ENCODE measurements at regions not wholly inside any gene's neighbourhood (a gene's known extent, or its start where the extent isn't known, plus 50 kb on each side); places are given as distances from the start of the nearest gene placed in this dataset.

GRCh38 chr7:115707258-115708012, 323.1 kb downstream of the TFEC start:
- DNase-seq (ENCODE audit: low spot score), result no peak

- DNase-seq (ENCODE audit: low spot score), result no peak
These were observed 325.7 kb downstream of the TFEC start for GRCh38 chr7:115704884-115705283.

- DNase-seq (ENCODE audit: low spot score), result no peak
These were observed 329.4 kb downstream of the TFEC start for GRCh38 chr7:115701141-115701540.

- no peak for DNase-seq (ENCODE audit: low spot score)
These were observed 336.1 kb downstream of the TFEC start for GRCh38 chr7:115694424-115694823.

- DNase-seq (ENCODE audit: low spot score), result no peak
These were observed 336.8 kb downstream of the TFEC start for GRCh38 chr7:115693779-115694178.

- DNase-seq (ENCODE audit: low spot score), result no peak
These were observed 340.6 kb downstream of the TFEC start for GRCh38 chr7:115689941-115690340.

GRCh38 chr7:115683093-115683492, 347.5 kb downstream of the TFEC start:
- DNase-seq (ENCODE audit: low spot score), result no peak

- DNase-seq (ENCODE audit: low spot score), result no peak
These were observed 348.1 kb downstream of the TFEC start for GRCh38 chr7:115682507-115682906.

GRCh38 chr7:115680921-115681320, 349.6 kb downstream of the TFEC start:
- no peak for DNase-seq (ENCODE audit: low spot score)

GRCh38 chr7:115679976-115680375, 350.6 kb downstream of the TFEC start:
- DNase-seq (ENCODE audit: low spot score), result peak; percentile 2

- no peak for DNase-seq (ENCODE audit: low spot score)
These were observed 351.1 kb downstream of the TFEC start for GRCh38 chr7:115679423-115679822.

- no peak for DNase-seq (ENCODE audit: low spot score)
These were observed 352.2 kb downstream of the TFEC start for GRCh38 chr7:115678086-115678982.

GRCh38 chr7:115676707-115677106, 353.9 kb downstream of the TFEC start:
- no peak for DNase-seq (ENCODE audit: low spot score)

- DNase-seq (ENCODE audit: low spot score), result no peak
These were observed 354.5 kb downstream of the TFEC start for GRCh38 chr7:115676080-115676479.

- no peak for DNase-seq (ENCODE audit: low spot score)
These were observed 356.0 kb downstream of the TFEC start for GRCh38 chr7:115674467-115675024.

GRCh38 chr7:115672024-115672423, 358.5 kb downstream of the TFEC start:
- DNase-seq (ENCODE audit: low spot score), result no peak

- no peak for DNase-seq (ENCODE audit: low spot score)
These were observed 367.9 kb downstream of the TFEC start for GRCh38 chr7:115662676-115663075.

GRCh38 chr7:115662120-115662519, 368.4 kb downstream of the TFEC start:
- DNase-seq (ENCODE audit: low spot score), result no peak

GRCh38 chr7:115658223-115658622, 372.3 kb downstream of the TFEC start:
- no peak for DNase-seq (ENCODE audit: low spot score)

GRCh38 chr7:115654384-115655214, 376.0 kb downstream of the TFEC start:
- no peak for DNase-seq (ENCODE audit: low spot score)

GRCh38 chr7:115649429-115649828, 381.1 kb downstream of the TFEC start:
- no peak for DNase-seq (ENCODE audit: low spot score)

GRCh38 chr7:115647712-115648111, 382.9 kb downstream of the TFEC start:
- DNase-seq (ENCODE audit: low spot score), result no peak

All from germinal center (tissue), 1 donor.